GM18505 (cell line): ENCODE measurements at regions not wholly inside any gene's neighbourhood (a gene's known extent, or its start where the extent isn't known, plus 50 kb on each side); places are given as distances from the start of the nearest gene placed in this dataset.
"Not testable (repeated sequence)": the region's sequence is repeated elsewhere in the genome, so short reads cannot be mapped to it uniquely, and the experiment has no call there.

Experiments
- ATAC-seq: cut with Tn5 transposase; IDR thresholded peaks from one replicate; pipeline ENCODE4 v1.9.1; 2021; ENCODE audit not compliant: unreplicated experiment
- POLR2A ChIP-seq: IDR thresholded peaks from 4 replicates; pipeline ENCODE4 v1.6.1; 2011; ENCODE audit warnings: borderline replicate concordance; ENCODE audit not compliant: insufficient read depth, insufficient read length; ENCODE audit errors: extremely low read depth

DNA sequence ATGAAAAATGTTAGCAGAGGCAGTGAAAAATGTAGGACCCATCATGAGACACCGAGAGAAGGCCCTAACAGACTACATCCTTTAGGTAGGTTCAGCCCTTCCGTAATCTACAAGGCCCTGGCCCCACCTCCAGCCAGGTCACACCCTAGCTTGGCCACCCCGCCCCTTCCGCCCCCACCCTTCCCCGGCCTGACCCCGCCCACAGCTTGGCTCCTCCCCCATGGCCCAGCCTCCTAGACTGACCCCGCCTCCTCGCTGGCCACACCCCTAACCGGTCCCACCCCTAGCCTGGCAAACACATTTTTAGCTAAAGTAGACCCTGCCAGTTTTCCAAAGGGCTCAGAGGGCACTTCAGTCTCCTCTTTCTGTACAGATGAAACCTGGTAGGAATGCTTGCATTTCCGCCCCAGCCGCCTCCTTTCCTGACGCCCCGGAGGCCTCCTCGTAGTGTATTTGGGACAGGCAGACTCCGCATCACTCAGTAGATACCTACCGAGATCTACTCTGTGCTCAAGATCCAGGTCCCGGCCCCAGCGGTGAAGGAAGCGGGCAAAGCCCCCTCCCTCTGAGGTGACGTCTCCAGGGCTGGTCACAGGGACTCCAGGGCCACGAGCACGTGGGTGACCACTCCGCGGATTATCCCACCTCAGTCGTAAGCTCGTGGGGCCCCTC is 443.5 kb downstream of the PREX1 start:
- TF ChIP-seq POLR2A: no peak
- no peak for ATAC-seq

GRCh38 chr20:48383252-48383651 is 444.5 kb downstream of the PREX1 start:
- ATAC-seq: no peak
- TF ChIP-seq POLR2A: no peak

DNA sequence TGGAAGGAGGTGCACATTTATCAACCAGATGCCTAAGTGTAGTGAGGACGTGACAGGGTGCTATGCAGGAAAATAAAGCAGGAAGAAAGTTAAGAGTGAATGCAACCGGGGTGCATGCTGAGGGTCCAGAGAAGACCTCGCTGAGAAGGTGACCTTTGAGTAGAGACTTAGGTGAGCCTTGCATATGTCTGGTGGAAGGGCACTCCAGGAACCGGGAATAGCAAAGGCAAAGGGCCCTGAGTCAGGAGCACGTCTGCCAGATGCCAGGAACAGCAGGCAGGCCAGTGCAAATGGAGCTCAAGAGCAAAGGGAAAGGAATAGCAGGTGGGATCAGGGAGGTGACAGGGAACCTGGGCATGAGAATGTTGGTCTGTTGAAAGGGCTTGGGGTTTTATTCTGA is 445.5 kb downstream of the PREX1 start:
- ATAC-seq: no peak
- TF ChIP-seq POLR2A: no peak

DNA sequence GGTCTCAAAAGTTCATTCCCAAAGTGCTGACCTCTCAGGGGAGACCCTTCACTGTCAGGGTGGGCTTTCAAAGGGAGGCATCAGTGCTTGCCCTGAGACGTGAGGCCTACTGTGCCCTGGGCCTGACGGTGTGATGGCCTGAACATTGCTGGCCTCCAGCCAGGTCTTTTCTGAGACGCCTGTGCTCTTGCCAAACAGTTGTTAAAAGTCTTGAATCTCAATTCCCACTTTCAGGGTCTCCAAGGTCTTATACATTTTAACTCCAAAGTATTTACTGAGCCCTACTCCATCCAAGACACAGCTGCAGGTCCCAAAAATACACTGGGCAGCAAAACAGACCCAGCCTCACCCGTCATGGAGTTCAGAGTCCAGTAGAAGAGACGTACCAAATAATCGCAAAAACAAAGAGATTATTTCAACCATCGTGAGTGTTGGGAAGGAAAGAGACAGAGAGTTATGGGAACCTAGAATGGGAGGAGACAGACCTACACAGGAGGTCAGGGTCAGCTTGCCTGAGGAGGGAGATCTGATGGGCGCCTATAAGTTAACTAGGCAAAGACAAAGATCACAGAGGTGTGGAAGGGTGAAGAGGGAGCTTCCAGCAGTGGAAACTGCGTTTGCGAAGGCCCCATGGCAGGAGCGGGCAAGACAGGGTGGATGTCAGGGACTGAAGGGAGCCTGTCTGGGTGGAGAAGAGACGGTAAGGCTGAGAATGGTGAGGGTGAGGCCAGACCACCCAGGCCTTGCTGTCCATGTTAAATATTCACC is 446.3 kb downstream of the PREX1 start:
- TF ChIP-seq POLR2A: no peak
- ATAC-seq: no peak

- no peak for ATAC-seq
- TF ChIP-seq POLR2A: no peak
Observed at GRCh38 chr20:48380661-48381060, 447.1 kb downstream of the PREX1 start.

DNA sequence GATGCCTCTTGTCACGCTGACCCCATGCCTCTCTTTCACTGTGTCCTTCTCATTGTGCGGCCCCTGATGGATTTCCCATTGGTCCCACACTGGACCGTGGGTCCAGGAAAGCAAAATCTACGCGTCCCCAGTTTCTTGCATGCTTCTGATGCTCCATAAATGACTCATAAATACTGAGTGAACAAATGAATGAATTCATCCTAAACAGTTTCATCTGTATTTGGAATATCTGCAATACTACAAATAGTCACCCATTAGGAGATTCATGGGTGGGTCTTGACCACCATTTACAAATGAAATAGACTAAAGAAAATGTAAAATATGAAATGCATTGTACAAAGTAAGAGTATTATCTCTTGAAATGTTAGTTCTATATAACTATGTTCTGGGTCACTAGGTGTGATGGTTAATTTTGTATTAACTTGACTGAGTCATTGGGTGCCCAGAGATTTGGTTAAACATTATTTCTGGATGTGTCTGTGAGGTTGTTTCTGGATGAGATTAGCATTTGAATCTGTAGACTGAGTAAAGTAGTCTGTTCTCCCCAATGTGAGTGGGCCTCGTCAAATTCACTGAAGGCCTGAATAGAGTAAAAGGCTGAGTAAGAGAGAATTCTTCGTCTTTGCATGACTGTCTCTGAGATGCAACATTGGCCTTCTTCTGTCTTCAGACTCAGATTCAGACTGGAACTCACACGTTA is 448.7 kb downstream of the PREX1 start:
- ATAC-seq: no peak
- TF ChIP-seq POLR2A: no peak

DNA sequence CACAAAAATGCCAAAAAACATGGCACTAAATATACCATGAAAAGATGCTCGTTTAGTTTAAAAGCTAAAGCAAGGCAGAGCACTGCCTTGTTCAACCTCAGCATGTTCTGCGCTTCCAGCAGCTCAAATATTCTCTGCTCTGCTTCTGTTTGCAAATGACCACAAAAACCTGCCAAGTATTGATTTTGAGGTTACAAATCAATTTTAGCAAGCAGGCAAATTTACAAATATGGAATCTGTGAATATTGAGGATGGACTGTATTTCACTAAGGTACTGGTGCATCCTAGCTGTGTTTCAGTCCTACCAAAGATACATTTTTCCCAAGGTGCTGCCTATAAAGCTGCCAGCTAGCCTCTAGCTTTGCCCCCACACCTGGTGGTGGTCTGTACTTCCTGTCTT is 449.9 kb downstream of the PREX1 start:
- TF ChIP-seq POLR2A: no peak
- ATAC-seq: no peak

DNA sequence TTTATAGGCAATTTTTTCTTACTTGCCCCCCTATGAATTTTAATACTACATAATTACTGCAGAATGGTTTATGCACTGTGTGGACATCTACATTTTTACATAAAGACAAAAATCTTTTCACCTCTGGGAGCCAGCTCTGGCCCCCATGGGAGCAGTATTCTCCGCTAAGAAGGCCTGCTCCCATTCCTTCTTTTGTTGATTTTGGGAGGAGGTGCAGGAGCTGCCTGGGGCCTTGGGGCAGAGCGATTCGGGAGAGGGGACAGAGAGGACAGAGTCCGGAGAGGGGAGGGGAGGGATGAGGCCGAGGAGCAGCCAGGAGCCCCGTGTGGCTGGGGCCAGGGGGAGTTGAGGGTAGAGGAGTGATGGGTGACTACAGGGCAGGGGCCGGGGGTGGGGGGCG is 452.0 kb downstream of the PREX1 start:
- TF ChIP-seq POLR2A: no peak
- ATAC-seq: no peak

DNA sequence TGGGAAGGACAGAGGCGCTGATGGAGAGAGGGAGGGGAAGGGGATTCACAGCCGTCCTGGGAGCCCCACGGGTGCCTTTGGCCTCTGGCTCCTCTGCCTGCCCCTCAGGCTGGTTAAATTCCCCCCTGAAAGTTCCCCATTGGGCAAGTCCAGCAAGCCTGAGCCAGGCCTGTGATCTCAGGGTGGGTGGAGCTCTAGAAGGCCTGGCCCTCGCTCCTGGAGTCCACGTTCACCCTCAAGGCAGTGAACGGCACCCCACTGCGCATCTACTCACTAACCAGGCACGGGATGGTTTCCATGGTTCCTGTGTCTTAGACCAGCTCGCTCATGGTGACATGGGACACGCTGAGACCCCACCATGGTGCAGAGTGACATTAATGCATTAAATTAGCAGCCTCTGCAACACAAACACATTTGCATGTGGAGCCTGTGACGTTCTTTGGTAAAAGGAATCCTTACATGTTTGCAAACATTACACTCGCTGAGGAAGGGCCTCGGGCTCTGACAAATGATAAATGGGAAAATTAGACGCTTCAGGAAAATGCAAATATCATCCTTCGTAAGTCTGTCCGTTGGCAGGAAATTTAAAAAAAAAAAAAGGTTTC is 452.7 kb downstream of the PREX1 start:
- no peak for TF ChIP-seq POLR2A
- ATAC-seq: no peak

GRCh38 chr20:48374031-48374907 is 453.5 kb downstream of the PREX1 start:
- ATAC-seq: not testable (repeated sequence)

- TF ChIP-seq POLR2A: no peak
- ATAC-seq: no peak
Observed at GRCh38 chr20:48373555-48373934, 454.3 kb downstream of the PREX1 start.

GRCh38 chr20:48372851-48373554 is 454.8 kb downstream of the PREX1 start:
- ATAC-seq: not testable (repeated sequence)

DNA sequence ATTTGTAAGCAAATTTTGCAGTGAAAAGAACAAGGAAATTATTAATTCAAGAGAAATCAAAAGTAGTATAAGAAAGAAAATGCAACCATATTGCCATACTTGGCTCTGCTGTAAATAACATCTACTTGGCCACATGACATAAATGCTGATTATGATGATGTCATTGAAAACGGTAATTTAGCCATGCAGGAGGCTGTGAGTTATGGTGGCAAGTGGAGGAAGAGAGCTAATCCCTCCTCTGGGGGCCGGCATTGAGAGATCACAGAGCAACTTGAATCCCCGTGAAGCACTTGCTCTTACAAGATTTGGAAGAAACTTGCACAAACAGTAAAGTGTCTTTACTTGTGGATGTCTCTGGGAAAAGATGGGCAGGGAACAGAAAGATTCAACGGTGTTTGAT is 456.6 kb downstream of the PREX1 start:
- no peak for ATAC-seq
- no peak for TF ChIP-seq POLR2A

GRCh38 chr20:48368580-48369021 is 459.2 kb downstream of the PREX1 start:
- ATAC-seq: not testable (repeated sequence)

DNA sequence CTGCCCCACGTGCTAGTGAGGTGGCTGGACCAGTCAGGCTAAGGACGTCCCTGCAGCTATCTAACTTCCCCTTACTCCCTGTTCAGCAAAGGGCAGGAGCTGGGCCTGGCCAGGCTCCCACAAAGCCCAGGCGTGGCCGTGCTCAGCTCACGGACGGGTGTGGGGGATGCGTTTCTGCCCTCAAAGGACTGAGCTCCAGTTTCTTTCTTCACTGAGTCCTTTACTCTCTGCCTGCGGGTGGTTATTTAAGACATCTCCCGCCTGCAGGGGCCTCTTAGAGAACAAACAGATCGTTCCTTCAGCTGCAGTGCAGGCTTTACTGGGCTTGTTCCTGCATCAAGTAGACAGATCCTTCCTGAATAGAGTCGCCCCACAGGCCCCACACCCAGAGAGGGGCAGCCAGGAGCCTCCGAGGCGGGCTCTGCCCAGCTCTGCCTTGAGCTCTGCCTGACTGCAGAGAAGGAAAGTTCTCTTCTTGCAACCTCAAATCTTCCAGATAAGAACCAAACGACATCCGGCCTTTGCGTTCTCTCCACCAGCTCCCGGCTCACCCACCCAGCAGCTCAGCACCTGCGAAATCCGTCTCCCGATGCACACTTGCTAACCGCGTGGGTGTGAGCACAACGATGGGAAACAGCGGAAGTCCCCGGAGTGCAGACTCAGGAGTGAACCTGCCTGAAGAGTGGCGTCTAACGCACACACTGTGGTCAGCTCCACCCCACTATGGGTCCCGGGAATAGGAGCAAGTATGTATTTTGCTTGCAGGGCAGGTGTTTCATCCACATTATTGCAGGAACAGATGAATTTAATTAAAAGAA is 460.0 kb downstream of the PREX1 start:
- not testable (repeated sequence) for ATAC-seq
